ENCODE measurements at regions not wholly inside any gene's neighbourhood (a gene's known extent, or its start where the extent isn't known, plus 50 kb on each side); places are given as distances from the start of the nearest gene placed in this dataset.
"Not testable (repeated sequence)": the region's sequence is repeated elsewhere in the genome, so short reads cannot be mapped to it uniquely, and the experiment has no call there.

GRCh38 chr5:154652746-154653417 lies 102.3 kb upstream of the LARP1 start:
- no peak for FAIRE-seq

GRCh38 chr5:154651795-154652194 lies 103.4 kb upstream of the LARP1 start:
- FAIRE-seq = not testable (repeated sequence)

- FAIRE-seq = no peak
These were observed 106.5 kb upstream of the LARP1 start for GRCh38 chr5:154648706-154649105.

- no peak for FAIRE-seq
These were observed 106.9 kb upstream of the LARP1 start for GRCh38 chr5:154648229-154648628.

GRCh38 chr5:154647761-154648145 lies 107.4 kb upstream of the LARP1 start:
- no peak for FAIRE-seq

- no peak for FAIRE-seq
These were observed 107.9 kb upstream of the LARP1 start for GRCh38 chr5:154647114-154647760.

- FAIRE-seq = no peak
These were observed 108.4 kb upstream of the LARP1 start for GRCh38 chr5:154646745-154647113.

- no peak for FAIRE-seq
These were observed 110.3 kb upstream of the LARP1 start for GRCh38 chr5:154644745-154645411.

- no peak for FAIRE-seq
These were observed 112.5 kb upstream of the LARP1 start for GRCh38 chr5:154642499-154643245.

GRCh38 chr5:154640213-154640831 lies 114.9 kb upstream of the LARP1 start:
- not testable (repeated sequence) for FAIRE-seq

- FAIRE-seq = not testable (repeated sequence)
These were observed 118.4 kb upstream of the LARP1 start for GRCh38 chr5:154636786-154637185.

GRCh38 chr5:154636271-154636670 lies 118.9 kb upstream of the LARP1 start:
- FAIRE-seq = not testable (repeated sequence)

GRCh38 chr5:154633744-154634143 lies 121.4 kb upstream of the LARP1 start:
- not testable (repeated sequence) for FAIRE-seq

GRCh38 chr5:154631141-154631540 lies 124.0 kb upstream of the LARP1 start:
- FAIRE-seq = no peak

GRCh38 chr5:154630410-154630809 lies 124.8 kb upstream of the LARP1 start:
- no peak for FAIRE-seq

- FAIRE-seq = no peak
These were observed 126.5 kb upstream of the LARP1 start for GRCh38 chr5:154628685-154629084.

- FAIRE-seq = no peak
These were observed 127.2 kb upstream of the LARP1 start for GRCh38 chr5:154627698-154628678.

- FAIRE-seq = no peak
These were observed 128.2 kb upstream of the LARP1 start for GRCh38 chr5:154626876-154627557.

- FAIRE-seq = no peak
These were observed 130.1 kb upstream of the LARP1 start for GRCh38 chr5:154625031-154625430.

- FAIRE-seq = no peak
These were observed 130.8 kb upstream of the LARP1 start for GRCh38 chr5:154624341-154624740.

- FAIRE-seq = no peak
These were observed 134.8 kb upstream of the LARP1 start for GRCh38 chr5:154620411-154620810.

Data from islet of Langerhans (tissue), 1 donor.